ENCODE measurements at regions not wholly inside any gene's neighbourhood (a gene's known extent, or its start where the extent isn't known, plus 50 kb on each side); places are given as distances from the start of the nearest gene placed in this dataset.

DNA sequence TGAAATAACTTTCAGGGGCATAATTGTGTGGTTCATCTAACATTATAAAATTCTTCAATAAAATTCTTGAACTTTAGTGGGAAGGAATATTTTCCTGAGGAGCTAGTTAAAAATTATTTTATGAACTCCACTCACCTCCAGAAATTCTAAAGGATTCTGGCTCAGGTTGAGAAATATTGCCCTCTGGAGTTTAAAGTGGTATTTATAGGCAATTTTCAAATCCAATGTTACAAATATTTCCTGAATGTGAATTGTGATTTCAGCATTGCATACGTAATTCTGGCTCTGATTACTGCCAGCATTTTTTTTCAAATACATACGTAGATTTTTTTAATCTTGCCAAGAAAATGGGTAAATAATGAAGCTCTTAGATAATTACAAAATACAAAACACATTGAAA is 598.2 kb upstream of the ANO3 start:
- TF ChIP-seq, protein P1, sequence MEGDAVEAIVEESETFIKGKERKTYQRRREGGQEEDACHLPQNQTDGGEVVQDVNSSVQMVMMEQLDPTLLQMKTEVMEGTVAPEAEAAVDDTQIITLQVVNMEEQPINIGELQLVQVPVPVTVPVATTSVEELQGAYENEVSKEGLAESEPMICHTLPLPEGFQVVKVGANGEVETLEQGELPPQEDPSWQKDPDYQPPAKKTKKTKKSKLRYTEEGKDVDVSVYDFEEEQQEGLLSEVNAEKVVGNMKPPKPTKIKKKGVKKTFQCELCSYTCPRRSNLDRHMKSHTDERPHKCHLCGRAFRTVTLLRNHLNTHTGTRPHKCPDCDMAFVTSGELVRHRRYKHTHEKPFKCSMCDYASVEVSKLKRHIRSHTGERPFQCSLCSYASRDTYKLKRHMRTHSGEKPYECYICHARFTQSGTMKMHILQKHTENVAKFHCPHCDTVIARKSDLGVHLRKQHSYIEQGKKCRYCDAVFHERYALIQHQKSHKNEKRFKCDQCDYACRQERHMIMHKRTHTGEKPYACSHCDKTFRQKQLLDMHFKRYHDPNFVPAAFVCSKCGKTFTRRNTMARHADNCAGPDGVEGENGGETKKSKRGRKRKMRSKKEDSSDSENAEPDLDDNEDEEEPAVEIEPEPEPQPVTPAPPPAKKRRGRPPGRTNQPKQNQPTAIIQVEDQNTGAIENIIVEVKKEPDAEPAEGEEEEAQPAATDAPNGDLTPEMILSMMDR (IDR thresholded peaks at IDR 0.05), result no peak
- TF ChIP-seq EP300 (IDR thresholded peaks at IDR 0.05) (no peak), POLR2A (IDR thresholded peaks at IDR 0.05) (no peak)

Data from upper lobe of left lung (tissue), 4 donors.